ENCODE measurements at regions not wholly inside any gene's neighbourhood (a gene's known extent, or its start where the extent isn't known, plus 50 kb on each side); places are given as distances from the start of the nearest gene placed in this dataset.

DNA sequence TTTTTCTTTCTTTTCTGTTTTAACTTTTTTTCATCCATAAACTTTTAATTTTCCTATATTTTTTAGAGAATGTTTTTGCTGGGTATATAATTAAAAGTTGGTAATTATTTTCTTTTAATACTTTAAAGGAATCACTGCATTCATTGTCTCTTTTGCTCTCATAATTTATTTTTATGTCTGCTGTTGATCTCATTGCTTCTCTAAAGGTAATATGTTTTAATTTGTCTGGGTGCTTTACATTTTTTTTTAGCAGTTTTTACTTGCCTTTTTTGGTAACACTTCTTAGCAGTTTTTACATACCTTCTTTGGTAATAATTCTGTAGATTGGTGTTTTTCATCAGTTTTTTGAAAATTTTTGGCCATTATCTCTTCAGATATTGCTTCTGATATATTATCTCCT, 89.4 kb upstream of the BMAL1 start:
- in situ Hi-C loops (cut with HindIII; ENCODE audit: extremely low pct_ligation_motif_present, low pct_unique_long_range_greater_than_20kb) = loop anchor here (10.0 to 25.0 kb wide), 2 partner anchors 223 to 876 kb away; no protein-coding TSS in a partner anchor
- H3K9ac ChIP-seq (ENCODE audit: insufficient read depth, low read depth, low read length) = no peak overlapping the region

DNA sequence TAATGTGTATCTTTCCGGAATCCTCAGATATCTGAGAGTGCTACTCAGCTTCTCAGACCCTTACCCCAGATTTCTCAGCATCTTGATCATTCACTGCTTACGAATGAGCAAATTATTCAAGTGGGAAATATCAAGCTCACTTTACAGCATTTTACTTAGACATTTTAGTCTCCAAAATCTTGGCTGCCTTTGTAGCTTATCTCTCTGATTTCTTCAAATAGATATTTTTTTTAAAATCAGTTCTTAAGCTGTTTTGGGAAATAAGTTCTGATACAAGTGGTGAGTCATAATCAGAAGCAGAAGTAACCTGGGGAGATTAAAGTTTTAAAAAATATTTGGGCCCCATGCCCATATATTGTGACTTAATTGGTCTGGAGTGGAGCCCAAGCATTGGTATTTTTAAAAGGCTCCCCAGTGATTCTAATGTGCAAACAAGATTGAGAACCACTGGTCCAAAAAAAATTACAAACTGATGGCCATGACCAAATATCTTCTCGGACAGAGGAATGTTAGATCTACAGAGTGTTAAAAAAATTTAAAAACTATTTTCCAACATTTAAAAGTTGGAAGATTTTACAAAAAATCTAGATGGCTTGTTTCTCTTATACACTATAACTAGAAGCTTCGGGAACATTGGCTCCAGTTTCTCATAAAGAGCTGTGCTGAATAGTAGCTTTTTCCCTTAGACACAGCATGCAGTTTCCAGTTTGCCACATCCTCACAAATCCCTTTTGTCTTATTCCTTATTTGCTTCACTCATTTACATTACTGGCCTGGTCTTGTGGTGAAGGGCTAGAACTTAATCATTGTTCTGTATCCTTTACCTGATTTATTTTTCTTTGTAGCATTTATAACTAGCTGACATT, 87.8 kb upstream of the BMAL1 start:
- POLR2A ChIA-PET = no interaction called here
- H3K4me1 ChIP-seq (ENCODE audit: insufficient read depth, low read length) = no peaks in the 10 kb centered on the region
- CTCF ChIA-PET (ENCODE audit: low intra/inter-chr PET ratio, low total read pairs) = interaction anchor here (0.5 kb wide), 1 partner anchor 261 kb away, joined by 3 read pairs; no protein-coding TSS in a partner anchor
- in situ Hi-C loops (cut with HindIII; ENCODE audit: extremely low pct_ligation_motif_present, low pct_unique_long_range_greater_than_20kb) = loop anchor here (10.0 to 25.0 kb wide), 2 partner anchors 225 to 877 kb away; no protein-coding TSS in a partner anchor
- intact Hi-C loops (cut with micrococcal nuclease; ENCODE audit: unreplicated experiment) = no loop called here
- FAIRE-seq (no peak), ATAC-seq (no peak), DNase-seq (ENCODE audit: low spot score) (no peak)
- H3K4me2 ChIP-seq (ENCODE audit: low read depth, low read length) = no peak overlapping the region
- no peak overlapping the region for H3K9ac ChIP-seq (ENCODE audit: insufficient read depth, low read depth, low read length)
- no peak overlapping the region for H2AFZ ChIP-seq (ENCODE audit: low read length)
- no peaks in the 10 kb centered on the region; a peak in 2 of 5 replicates for H3K27me3 ChIP-seq (ENCODE audit: control insufficient read depth in 1 of 2, insufficient read depth in 2 of 2, low read length in 2 of 2)
- H3K9me3 ChIP-seq (ENCODE audit: low read length) = no peaks in the 10 kb centered on the region; the same call in 1 of the 2 replicates
- no peak overlapping the region for H3K4me3 ChIP-seq (replicated peaks in 1 of 3; ENCODE audit: insufficient read depth in 1 of 3, low read depth in 2 of 3, low read length in 3 of 3)
- no TSS peak for BruUV-seq (replicated peaks)
- H3K27ac ChIP-seq (ENCODE audit: extremely low read length, insufficient read depth, low read length) = no peak overlapping the region
- no peaks in the 10 kb centered on the region for H3K36me3 ChIP-seq (replicated peaks in 1 of 2; ENCODE audit: control insufficient read depth in 1 of 2, insufficient read depth in 2 of 2, low read length in 2 of 2)
- H4K20me1 ChIP-seq (ENCODE audit: insufficient read depth, low read length) = no peaks in the 10 kb centered on the region
- no peaks in the 10 kb centered on the region for H3K79me2 ChIP-seq (ENCODE audit: insufficient read depth, low read length)
- WGBS (ENCODE audit: low lambda C conversion rate) = 13% methylated on average over 4 of the region's 4 CpGs
- TF ChIP-seq, protein P1, sequence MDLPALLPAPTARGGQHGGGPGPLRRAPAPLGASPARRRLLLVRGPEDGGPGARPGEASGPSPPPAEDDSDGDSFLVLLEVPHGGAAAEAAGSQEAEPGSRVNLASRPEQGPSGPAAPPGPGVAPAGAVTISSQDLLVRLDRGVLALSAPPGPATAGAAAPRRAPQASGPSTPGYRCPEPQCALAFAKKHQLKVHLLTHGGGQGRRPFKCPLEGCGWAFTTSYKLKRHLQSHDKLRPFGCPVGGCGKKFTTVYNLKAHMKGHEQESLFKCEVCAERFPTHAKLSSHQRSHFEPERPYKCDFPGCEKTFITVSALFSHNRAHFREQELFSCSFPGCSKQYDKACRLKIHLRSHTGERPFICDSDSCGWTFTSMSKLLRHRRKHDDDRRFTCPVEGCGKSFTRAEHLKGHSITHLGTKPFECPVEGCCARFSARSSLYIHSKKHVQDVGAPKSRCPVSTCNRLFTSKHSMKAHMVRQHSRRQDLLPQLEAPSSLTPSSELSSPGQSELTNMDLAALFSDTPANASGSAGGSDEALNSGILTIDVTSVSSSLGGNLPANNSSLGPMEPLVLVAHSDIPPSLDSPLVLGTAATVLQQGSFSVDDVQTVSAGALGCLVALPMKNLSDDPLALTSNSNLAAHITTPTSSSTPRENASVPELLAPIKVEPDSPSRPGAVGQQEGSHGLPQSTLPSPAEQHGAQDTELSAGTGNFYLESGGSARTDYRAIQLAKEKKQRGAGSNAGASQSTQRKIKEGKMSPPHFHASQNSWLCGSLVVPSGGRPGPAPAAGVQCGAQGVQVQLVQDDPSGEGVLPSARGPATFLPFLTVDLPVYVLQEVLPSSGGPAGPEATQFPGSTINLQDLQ (CRISPR knock-in tag; IDR thresholded peaks at IDR 0.05) = no peak
- no peak for TF ChIP-seq SOX13 (IDR thresholded peaks at IDR 0.05)
- TF ChIP-seq SOX13 (CRISPR knock-in tag; conservative IDR thresholded peaks at IDR 0.05 in 1 of 2, IDR thresholded peaks at IDR 0.05 in 1 of 2) = no peak
- no peak for TF ChIP-seq ZNF256 (CRISPR knock-in tag; conservative IDR thresholded peaks at IDR 0.05)
- TF ChIP-seq, protein P2, sequence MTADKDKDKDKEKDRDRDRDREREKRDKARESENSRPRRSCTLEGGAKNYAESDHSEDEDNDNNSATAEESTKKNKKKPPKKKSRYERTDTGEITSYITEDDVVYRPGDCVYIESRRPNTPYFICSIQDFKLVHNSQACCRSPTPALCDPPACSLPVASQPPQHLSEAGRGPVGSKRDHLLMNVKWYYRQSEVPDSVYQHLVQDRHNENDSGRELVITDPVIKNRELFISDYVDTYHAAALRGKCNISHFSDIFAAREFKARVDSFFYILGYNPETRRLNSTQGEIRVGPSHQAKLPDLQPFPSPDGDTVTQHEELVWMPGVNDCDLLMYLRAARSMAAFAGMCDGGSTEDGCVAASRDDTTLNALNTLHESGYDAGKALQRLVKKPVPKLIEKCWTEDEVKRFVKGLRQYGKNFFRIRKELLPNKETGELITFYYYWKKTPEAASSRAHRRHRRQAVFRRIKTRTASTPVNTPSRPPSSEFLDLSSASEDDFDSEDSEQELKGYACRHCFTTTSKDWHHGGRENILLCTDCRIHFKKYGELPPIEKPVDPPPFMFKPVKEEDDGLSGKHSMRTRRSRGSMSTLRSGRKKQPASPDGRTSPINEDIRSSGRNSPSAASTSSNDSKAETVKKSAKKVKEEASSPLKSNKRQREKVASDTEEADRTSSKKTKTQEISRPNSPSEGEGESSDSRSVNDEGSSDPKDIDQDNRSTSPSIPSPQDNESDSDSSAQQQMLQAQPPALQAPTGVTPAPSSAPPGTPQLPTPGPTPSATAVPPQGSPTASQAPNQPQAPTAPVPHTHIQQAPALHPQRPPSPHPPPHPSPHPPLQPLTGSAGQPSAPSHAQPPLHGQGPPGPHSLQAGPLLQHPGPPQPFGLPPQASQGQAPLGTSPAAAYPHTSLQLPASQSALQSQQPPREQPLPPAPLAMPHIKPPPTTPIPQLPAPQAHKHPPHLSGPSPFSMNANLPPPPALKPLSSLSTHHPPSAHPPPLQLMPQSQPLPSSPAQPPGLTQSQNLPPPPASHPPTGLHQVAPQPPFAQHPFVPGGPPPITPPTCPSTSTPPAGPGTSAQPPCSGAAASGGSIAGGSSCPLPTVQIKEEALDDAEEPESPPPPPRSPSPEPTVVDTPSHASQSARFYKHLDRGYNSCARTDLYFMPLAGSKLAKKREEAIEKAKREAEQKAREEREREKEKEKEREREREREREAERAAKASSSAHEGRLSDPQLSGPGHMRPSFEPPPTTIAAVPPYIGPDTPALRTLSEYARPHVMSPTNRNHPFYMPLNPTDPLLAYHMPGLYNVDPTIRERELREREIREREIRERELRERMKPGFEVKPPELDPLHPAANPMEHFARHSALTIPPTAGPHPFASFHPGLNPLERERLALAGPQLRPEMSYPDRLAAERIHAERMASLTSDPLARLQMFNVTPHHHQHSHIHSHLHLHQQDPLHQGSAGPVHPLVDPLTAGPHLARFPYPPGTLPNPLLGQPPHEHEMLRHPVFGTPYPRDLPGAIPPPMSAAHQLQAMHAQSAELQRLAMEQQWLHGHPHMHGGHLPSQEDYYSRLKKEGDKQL (CRISPR knock-in tag; IDR thresholded peaks at IDR 0.05; ENCODE audit: low read depth) = no peak

More for the DNA sequence above, 89.4 kb upstream of the BMAL1 start:
- no peak for FAIRE-seq
- Histone ChIP-seq H3K36me3 (replicated peaks in 1 of 2; ENCODE audit: control insufficient read depth in 1 of 2, insufficient read depth in 2 of 2, low read length in 2 of 2) (no peaks in the 10 kb centered on the region), H2AFZ (ENCODE audit: low read length) (no peak overlapping the region), H3K27me3 (ENCODE audit: control insufficient read depth in 1 of 2, insufficient read depth in 2 of 2, low read length in 2 of 2) (no peaks in the 10 kb centered on the region; a peak in 2 of 5 replicates), H3K79me2 (ENCODE audit: insufficient read depth, low read length) (no peaks in the 10 kb centered on the region), H3K4me3 (replicated peaks in 1 of 3; ENCODE audit: insufficient read depth in 1 of 3, low read depth in 2 of 3, low read length in 3 of 3) (no peak overlapping the region), H3K4me2 (ENCODE audit: low read depth, low read length) (no peak overlapping the region), H3K27ac (ENCODE audit: extremely low read length, insufficient read depth, low read length) (no peak overlapping the region), H4K20me1 (ENCODE audit: insufficient read depth, low read length) (no peaks in the 10 kb centered on the region), H3K9me3 (ENCODE audit: low read length) (no peaks in the 10 kb centered on the region; the same call in 1 of the 2 replicates), H3K4me1 (ENCODE audit: insufficient read depth, low read length) (peaks cover 5% of the 10 kb centered on the region)
- ChIA-PET CTCF (ENCODE audit: low intra/inter-chr PET ratio, low total read pairs) (no interaction called here), POLR2A (no interaction called here)
- no TSS peak for BruUV-seq (replicated peaks)
- DNase-seq (ENCODE audit: low spot score) = no peak
- no peak for ATAC-seq
- intact Hi-C loops (cut with micrococcal nuclease; ENCODE audit: unreplicated experiment) = no loop called here
- TF ChIP-seq TGIF2 (CRISPR knock-in tag; IDR thresholded peaks at IDR 0.05) (no peak), TBL1XR1 (IDR thresholded peaks at IDR 0.05; ENCODE audit: borderline replicate concordance, low read length, partially characterized antibody) (no peak), ZNF205 (CRISPR knock-in tag; IDR thresholded peaks at IDR 0.05) (no peak), HDAC6 (IDR thresholded peaks at IDR 0.05; ENCODE audit: low read depth, low read length) (no peak), MED13 (CRISPR knock-in tag; IDR thresholded peaks at IDR 0.05) (no peak), EP300 (IDR thresholded peaks at IDR 0.05; ENCODE audit: low read depth in 2 of 2, low read length in 2 of 2) (no peak), EP300 (CRISPR knock-in tag; IDR thresholded peaks at IDR 0.05; ENCODE audit: borderline replicate concordance) (no peak), SCMH1 (CRISPR knock-in tag; IDR thresholded peaks at IDR 0.05; ENCODE audit: borderline replicate concordance) (no peak), ZNF7 (CRISPR knock-in tag; IDR thresholded peaks at IDR 0.05) (no peak), ZNF24 (IDR thresholded peaks at IDR 0.05) (no peak)

All from HepG2 (cell line).